Sigmoid colon (tissue), 6 donors: ENCODE measurements at regions not wholly inside any gene's neighbourhood (a gene's known extent, or its start where the extent isn't known, plus 50 kb on each side); places are given as distances from the start of the nearest gene placed in this dataset.
"Not testable (repeated sequence)": the region's sequence is repeated elsewhere in the genome, so short reads cannot be mapped to it uniquely, and the experiment has no call there.

ENCODE experiments used
- DNase-seq: peaks from one replicate; pipeline ENCODE4 v3.0.0-alpha.2; 2019
- H3K27ac ChIP-seq, 4 donors: fragments of 200-600 bp; sonication (generic); one replicate each; pipeline ENCODE4 v1.5.1; 2016 to 2019; ENCODE audit warnings: mild to moderate bottlenecking in 1 of 4
- H3K27me3 ChIP-seq, 3 donors: fragments of 200-600 bp; sonication (generic); one replicate each; pipeline ENCODE4 v1.5.1; 2019; ENCODE audit warnings: mild to moderate bottlenecking in 1 of 3
- H3K36me3 ChIP-seq, 4 donors: fragments of 200-600 bp; sonication (generic); one replicate each; pipeline ENCODE4 v1.5.1; 2016 to 2019
- H3K4me1 ChIP-seq, 4 donors: fragments of 200-600 bp; sonication (generic); one replicate each; pipeline ENCODE4 v1.5.1; 2017 to 2019
- H3K4me3 ChIP-seq, 4 donors: fragments of 200-600 bp; sonication (generic); one replicate each; pipeline ENCODE4 v1.5.1; 2017 to 2019; ENCODE audit warnings: mild to moderate bottlenecking in 2 of 4, moderate library complexity in 1 of 4
- H3K9me3 ChIP-seq, 4 donors: fragments of 200-600 bp in 3 of 4; sonication (generic) in 3 of 4; one replicate each; pipeline versions ENCODE4 v1.5.1 to v1.6.1; 2013 to 2019
- EP300 ChIP-seq, 4 donors: sonication (generic); formaldehyde crosslinking; IDR thresholded peaks; one replicate each; pipeline ENCODE4 v1.6.1; 2017; ENCODE audit warnings: antibody characterized with exemption in 4 of 4
- POLR2A ChIP-seq, 2 donors: fragments of 450-650 bp; IDR thresholded peaks; one replicate each; pipeline ENCODE4 v1.6.1; 2016; ENCODE audit warnings: antibody characterized with exemption in 2 of 2, mild to moderate bottlenecking in 2 of 2, moderate library complexity in 2 of 2
- POLR2AphosphoS5 ChIP-seq, 4 donors: sonication (generic); formaldehyde crosslinking; IDR thresholded peaks; one replicate each; pipeline ENCODE4 v1.6.1; 2017; ENCODE audit warnings: antibody characterized with exemption in 4 of 4
- whole genome bisulfite sequencing, 2 donors: extraction: QIAGEN DNeasy Blood & Tissue Kit; methylation state at CpG; one replicate each; pipeline ENCODE4 v1.1.7; 2013; 5-methylcytosine and 5-hydroxymethylcytosine counted together
- intact Hi-C: fragments of 100-400 bp; cut with DNase I; formaldehyde crosslinking; loops from one replicate; pipeline ENCODE4 v1.15.1; 2023
- TF ChIP-seq, protein P1 (sequence below), 4 experiments: fragments of 450-650 bp in 3 of 4; fragments of 200-600 bp in 1 of 4; IDR thresholded peaks; one replicate each; pipeline ENCODE4 v1.5.1; 2016 to 2019; ENCODE audit warnings: antibody characterized with exemption in 4 of 4, mild to moderate bottlenecking in 3 of 4, moderate library complexity in 2 of 4
- donor health status: healthy with polysubstance abuse.
- donor health status: healthy.

DNA sequence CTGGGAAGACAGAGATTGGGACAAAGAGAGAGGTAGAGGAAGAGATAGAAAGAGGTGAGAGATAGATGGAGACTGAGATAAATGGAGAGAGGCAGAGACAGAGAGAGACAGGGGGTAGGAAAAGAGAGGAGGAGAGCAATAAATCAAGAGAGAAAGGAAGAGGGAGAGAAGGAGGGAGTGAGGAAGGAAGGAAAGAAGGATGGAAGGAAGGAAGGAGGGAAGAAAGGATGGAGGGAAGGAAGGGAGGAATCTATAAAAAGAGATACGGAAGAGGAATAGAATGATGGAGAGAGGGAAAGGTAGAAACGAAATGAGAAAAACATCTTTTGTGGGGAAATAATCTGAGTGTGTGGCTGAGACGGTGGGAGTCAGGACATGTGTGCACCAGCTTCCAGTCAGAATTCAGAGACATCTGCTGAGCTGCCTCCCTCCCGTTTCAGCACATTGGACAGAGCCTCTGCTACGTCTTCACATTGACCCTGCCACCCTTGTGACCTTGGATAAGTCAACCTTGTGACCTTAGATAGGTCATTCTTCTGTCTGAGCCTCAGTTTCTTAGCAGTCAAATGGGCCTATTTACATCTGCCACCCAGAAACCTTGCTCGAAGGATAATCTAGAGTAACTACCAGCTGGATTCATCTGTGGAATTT, 417.8 kb downstream of the MIAT start:
- TF ChIP-seq, protein P1, sequence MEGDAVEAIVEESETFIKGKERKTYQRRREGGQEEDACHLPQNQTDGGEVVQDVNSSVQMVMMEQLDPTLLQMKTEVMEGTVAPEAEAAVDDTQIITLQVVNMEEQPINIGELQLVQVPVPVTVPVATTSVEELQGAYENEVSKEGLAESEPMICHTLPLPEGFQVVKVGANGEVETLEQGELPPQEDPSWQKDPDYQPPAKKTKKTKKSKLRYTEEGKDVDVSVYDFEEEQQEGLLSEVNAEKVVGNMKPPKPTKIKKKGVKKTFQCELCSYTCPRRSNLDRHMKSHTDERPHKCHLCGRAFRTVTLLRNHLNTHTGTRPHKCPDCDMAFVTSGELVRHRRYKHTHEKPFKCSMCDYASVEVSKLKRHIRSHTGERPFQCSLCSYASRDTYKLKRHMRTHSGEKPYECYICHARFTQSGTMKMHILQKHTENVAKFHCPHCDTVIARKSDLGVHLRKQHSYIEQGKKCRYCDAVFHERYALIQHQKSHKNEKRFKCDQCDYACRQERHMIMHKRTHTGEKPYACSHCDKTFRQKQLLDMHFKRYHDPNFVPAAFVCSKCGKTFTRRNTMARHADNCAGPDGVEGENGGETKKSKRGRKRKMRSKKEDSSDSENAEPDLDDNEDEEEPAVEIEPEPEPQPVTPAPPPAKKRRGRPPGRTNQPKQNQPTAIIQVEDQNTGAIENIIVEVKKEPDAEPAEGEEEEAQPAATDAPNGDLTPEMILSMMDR (IDR thresholded peaks at IDR 0.05): no peak
- TF ChIP-seq EP300 (IDR thresholded peaks at IDR 0.05) (no peak), POLR2AphosphoS5 (IDR thresholded peaks at IDR 0.05) (no peak), POLR2A (IDR thresholded peaks at IDR 0.05) (no peak)
- Histone ChIP-seq H3K4me3 (no peak overlapping the region), H3K9me3 (no peaks in the 10 kb centered on the region), H3K36me3 (no peaks in the 10 kb centered on the region), H3K4me1 (no peaks in the 10 kb centered on the region), H3K27ac (no peak overlapping the region), H3K27me3 (peaks cover 0 to 4% (median 0%) of the 10 kb centered on the region in 3 donors)
- intact Hi-C loops: no loop called here
- no peak for DNase-seq
- WGBS, 2 donors: 53 to 60% methylated on average over 6 of the region's 6 CpGs

DNA sequence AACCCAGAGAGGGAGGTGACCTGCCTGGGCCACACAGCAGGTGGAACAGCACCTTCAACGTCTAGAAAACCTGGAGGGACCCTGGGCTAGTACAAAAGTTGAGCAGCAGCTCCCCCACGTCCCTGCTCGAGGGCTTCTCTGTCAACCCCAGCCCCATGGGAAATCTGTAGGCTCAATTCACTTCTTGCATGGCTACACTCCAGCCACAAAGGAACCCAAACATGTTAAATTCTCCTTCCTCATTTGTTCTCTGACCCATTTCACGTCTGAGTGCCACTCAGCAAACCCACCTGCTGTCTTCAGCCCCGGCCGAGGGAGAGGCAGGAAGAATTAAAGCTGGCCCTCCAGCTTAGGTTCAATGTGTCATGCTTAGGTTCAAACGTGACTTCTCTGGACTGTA, 418.5 kb downstream of the MIAT start:
- TF ChIP-seq, protein P1 (IDR thresholded peaks at IDR 0.05): no peak
- TF ChIP-seq EP300 (IDR thresholded peaks at IDR 0.05) (no peak), POLR2AphosphoS5 (IDR thresholded peaks at IDR 0.05) (no peak), POLR2A (IDR thresholded peaks at IDR 0.05) (no peak)
- DNase-seq: no peak
- Histone ChIP-seq H3K4me3 (no peak overlapping the region), H3K27ac (no peak overlapping the region), H3K27me3 (peaks cover 0 to 4% (median 0%) of the 10 kb centered on the region in 3 donors), H3K36me3 (no peaks in the 10 kb centered on the region), H3K9me3 (no peaks in the 10 kb centered on the region), H3K4me1 (no peaks in the 10 kb centered on the region)
- intact Hi-C loops: no loop called here
- 33 to 40% methylated on average over 7 of the region's 7 CpGs for WGBS, 2 donors

DNA sequence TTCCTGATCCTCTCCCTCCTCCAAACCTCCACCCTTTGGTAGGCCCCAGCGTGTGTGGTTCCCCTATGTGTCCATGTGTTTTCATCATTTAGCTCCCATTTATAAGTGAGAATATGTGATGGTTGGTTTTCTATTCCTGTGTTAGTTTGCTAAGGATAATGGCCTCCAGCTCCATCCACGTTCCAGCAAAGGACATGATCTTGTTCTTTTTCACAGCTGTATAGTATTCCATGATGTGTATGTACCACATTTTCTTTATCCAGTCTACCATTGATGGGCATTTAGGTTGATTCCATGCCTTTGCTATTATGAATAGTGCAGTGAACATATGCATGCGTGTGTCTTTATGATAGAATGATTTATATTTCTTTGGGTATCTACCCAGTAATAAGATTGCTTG, 420.7 kb downstream of the MIAT start:
- H3K27ac ChIP-seq, H3K4me3 ChIP-seq, H3K27me3 ChIP-seq, H3K4me1 ChIP-seq, H3K36me3 ChIP-seq, DNase-seq, intact Hi-C loops, H3K9me3 ChIP-seq: not testable (repeated sequence)
- 77 to 90% methylated on average over 3 of the region's 3 CpGs for WGBS, 2 donors

DNA sequence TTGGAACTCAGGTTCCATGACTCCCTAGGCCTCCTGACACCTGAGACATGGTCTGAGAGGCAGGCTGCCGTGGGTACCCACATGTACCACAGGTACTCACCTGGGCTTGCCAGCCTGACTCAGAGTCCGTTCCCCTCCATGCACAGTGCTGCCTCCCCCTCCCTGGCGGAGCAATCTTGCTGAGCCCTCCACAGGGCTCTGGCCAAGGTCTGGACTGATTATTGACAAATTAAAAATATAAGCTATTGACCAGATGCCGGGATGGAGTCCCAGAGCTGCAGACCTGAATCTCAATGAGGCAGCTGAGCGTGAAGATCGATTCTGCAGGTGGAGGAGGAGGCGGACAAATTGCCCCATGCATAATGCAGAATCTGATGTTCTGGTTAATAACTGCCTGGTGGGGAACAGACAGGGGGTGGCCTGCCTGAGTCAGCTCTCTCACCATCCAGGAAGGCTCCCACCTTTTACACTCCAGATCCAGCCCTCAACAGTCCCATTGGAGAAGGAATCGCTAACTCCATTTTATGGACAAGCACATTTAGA, 422.7 kb downstream of the MIAT start:
- H3K36me3 ChIP-seq: no peaks in the 10 kb centered on the region
- no peak for DNase-seq
- no peaks in the 10 kb centered on the region for H3K9me3 ChIP-seq
- intact Hi-C loops: no loop called here
- TF ChIP-seq POLR2AphosphoS5 (IDR thresholded peaks at IDR 0.05): no peak
- H3K27me3 ChIP-seq: peaks cover 0 to 4% (median 0%) of the 10 kb centered on the region in 3 donors
- H3K4me1 ChIP-seq: peaks cover 0 to 5% (median 2%) of the 10 kb centered on the region in 4 donors
- no peak overlapping the region for H3K27ac ChIP-seq
- 83 to 89% methylated on average over 8 of the region's 8 CpGs for WGBS, 2 donors
- H3K4me3 ChIP-seq: no peak overlapping the region

DNA sequence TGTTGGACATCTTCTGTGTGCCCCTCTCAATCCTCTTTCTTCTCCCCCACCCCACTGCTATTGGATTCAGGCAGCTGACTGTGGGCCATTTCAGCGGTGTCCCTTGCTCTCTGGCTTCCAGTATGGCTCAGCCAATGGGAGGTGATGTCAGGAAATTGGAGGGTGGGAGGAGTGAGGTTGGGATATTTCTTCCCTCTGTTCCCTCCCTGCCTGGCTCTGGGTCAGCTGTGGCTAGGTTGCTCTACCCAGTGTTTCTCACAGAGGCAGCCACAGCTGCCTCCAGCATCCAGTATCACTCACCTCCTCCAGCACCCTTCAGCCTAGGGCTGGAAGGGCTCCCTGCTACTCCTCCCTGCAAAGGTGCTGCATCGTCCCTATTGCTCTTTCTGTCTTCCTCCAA, 423.5 kb downstream of the MIAT start:
- intact Hi-C loops: no loop called here
- Histone ChIP-seq H3K27me3 (peaks cover 0 to 4% (median 0%) of the 10 kb centered on the region in 3 donors), H3K9me3 (no peaks in the 10 kb centered on the region), H3K27ac (no peak overlapping the region), H3K4me3 (no peak overlapping the region), H3K4me1 (peaks cover 0 to 5% (median 2%) of the 10 kb centered on the region in 4 donors), H3K36me3 (no peaks in the 10 kb centered on the region)
- DNase-seq: no peak
- TF ChIP-seq POLR2A (IDR thresholded peaks at IDR 0.05) (no peak), POLR2AphosphoS5 (IDR thresholded peaks at IDR 0.05) (no peak), EP300 (IDR thresholded peaks at IDR 0.05) (no peak)
- TF ChIP-seq, protein P1 (IDR thresholded peaks at IDR 0.05): no peak
- 54 to 57% methylated on average over 2 of the region's 2 CpGs for whole genome bisulfite sequencing, 2 donors

DNA sequence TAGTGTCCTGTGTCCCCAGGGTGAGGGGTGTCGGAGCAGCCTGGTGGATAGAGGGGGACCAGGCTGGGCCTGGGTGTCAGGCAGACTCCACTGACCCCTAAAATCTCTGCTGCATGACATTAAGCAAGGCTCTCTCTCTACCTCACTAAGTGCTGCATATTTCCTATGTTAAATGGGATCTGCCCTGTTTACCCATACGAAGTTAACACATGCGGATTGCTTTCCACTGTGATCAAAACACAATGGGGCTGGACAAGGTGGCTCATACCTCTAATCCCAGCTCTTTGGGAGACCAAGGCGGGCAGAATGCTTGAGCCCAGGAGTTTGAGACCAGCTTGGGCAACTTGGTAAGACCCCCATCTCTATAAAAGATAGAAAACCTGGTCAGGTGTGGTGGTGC, 426.2 kb downstream of the MIAT start:
- DNase-seq: no peak
- intact Hi-C loops: no loop called here
- peaks cover 0 to 5% (median 2%) of the 10 kb centered on the region in 4 donors for H3K4me1 ChIP-seq
- no peak overlapping the region for H3K4me3 ChIP-seq
- H3K27me3 ChIP-seq: peaks cover 0 to 4% (median 0%) of the 10 kb centered on the region in 3 donors
- TF ChIP-seq, protein P1 (IDR thresholded peaks at IDR 0.05): no peak
- TF ChIP-seq POLR2AphosphoS5 (IDR thresholded peaks at IDR 0.05): no peak
- TF ChIP-seq POLR2A (IDR thresholded peaks at IDR 0.05): no peak
- no peak for TF ChIP-seq EP300 (IDR thresholded peaks at IDR 0.05)
- 77 to 78% methylated on average over 4 of the region's 4 CpGs for WGBS, 2 donors
- no peaks in the 10 kb centered on the region for H3K36me3 ChIP-seq
- no peak overlapping the region for H3K27ac ChIP-seq
- H3K9me3 ChIP-seq: no peaks in the 10 kb centered on the region
